OCI-LY1 (cell line): ENCODE measurements at regions not wholly inside any gene's neighbourhood (a gene's known extent, or its start where the extent isn't known, plus 50 kb on each side); places are given as distances from the start of the nearest gene placed in this dataset.

Source experiments
- EZH2 ChIP-seq: fragments of 200-600 bp; sonication (generic), shearing (Covaris generic); IDR thresholded peaks from 2 replicates; pipeline ENCODE4 v1.8.0; 2017; ENCODE audit warnings: borderline replicate concordance, mixed run types, mild to moderate bottlenecking, antibody characterized with exemption, low read length, moderate library complexity, mixed read lengths
- TF ChIP-seq, protein P1 (sequence below): fragments of 200-600 bp; sonication (generic), shearing (Covaris generic); IDR thresholded peaks from 2 replicates; pipeline ENCODE4 v1.5.1; 2017; ENCODE audit warnings: mild to moderate bottlenecking, antibody characterized with exemption, low read length, moderate library complexity, mixed read lengths

GRCh38 chr5:124194282-124194681 is 552.2 kb downstream of the ZNF608 start:
- TF ChIP-seq, protein P1, sequence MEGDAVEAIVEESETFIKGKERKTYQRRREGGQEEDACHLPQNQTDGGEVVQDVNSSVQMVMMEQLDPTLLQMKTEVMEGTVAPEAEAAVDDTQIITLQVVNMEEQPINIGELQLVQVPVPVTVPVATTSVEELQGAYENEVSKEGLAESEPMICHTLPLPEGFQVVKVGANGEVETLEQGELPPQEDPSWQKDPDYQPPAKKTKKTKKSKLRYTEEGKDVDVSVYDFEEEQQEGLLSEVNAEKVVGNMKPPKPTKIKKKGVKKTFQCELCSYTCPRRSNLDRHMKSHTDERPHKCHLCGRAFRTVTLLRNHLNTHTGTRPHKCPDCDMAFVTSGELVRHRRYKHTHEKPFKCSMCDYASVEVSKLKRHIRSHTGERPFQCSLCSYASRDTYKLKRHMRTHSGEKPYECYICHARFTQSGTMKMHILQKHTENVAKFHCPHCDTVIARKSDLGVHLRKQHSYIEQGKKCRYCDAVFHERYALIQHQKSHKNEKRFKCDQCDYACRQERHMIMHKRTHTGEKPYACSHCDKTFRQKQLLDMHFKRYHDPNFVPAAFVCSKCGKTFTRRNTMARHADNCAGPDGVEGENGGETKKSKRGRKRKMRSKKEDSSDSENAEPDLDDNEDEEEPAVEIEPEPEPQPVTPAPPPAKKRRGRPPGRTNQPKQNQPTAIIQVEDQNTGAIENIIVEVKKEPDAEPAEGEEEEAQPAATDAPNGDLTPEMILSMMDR = no peak
- no peak for TF ChIP-seq EZH2
